NB4 (cell line): ENCODE measurements at regions not wholly inside any gene's neighbourhood (a gene's known extent, or its start where the extent isn't known, plus 50 kb on each side); places are given as distances from the start of the nearest gene placed in this dataset.
"Not testable (repeated sequence)": the region's sequence is repeated elsewhere in the genome, so short reads cannot be mapped to it uniquely, and the experiment has no call there.

Experiments used
- DNase-seq: peaks from one replicate; pipeline ENCODE4 v3.0.0; 2010; ENCODE audit warnings: low read depth
- H3K4me3 ChIP-seq: one replicate; pipeline ENCODE4 v1.5.1; 2011; ENCODE audit warnings: mild to moderate bottlenecking, low read depth, low read length, moderate library complexity
- MYC ChIP-seq: IDR thresholded peaks from 2 replicates; pipeline ENCODE4 v1.6.1; 2011; ENCODE audit warnings: low read depth, low read length
- POLR2A ChIP-seq: IDR thresholded peaks from 2 replicates; pipeline ENCODE4 v1.6.1; 2011; ENCODE audit warnings: mild to moderate bottlenecking; ENCODE audit not compliant: insufficient read length; ENCODE audit errors: extremely low read depth
- TF ChIP-seq, protein P1 (sequence below): IDR thresholded peaks from 2 replicates; pipeline ENCODE4 v1.6.1; 2011; ENCODE audit warnings: low read depth, low read length
- TF ChIP-seq, protein P2 (sequence below): IDR thresholded peaks from one replicate; pipeline ENCODE4 v1.5.1; 2012; ENCODE audit warnings: low read depth, low read length

DNA sequence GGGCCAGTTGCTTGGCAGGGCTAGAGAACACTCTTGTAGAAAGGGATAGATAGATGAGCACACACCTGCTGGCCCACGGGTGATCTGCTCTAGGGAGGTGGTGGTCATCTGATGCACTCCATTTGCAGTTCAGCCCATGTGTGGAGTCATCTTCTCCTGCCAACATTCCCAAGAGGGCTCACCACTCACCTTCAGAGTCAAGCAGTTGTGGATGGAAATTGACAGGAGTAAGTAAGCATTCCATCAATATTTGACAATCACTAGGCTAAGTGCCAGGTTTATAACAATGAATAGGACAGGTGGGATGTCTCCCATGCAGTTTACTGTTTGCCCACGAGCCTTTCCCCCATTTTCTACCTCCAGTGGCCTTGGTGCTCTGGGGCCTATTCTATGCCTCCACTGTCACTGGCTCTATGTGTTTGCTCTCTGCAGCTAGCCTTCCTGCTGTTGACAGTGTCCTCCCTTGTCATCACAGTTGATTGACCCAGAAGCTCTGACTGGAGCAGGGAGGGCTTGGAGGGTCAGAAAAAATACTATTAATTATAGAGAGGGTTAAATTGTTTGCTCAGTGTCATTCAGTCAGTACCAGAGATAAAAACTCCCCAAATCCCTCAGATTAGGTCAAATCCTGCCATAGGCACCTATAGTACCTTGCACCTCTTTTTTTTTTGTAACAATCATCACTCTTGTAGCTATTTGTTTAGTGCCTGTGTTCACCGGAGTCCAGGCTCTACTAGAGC lies 134.6 kb upstream of the PZP start:
- TF ChIP-seq MYC (no peak), POLR2A (no peak)
- TF ChIP-seq, protein P1, sequence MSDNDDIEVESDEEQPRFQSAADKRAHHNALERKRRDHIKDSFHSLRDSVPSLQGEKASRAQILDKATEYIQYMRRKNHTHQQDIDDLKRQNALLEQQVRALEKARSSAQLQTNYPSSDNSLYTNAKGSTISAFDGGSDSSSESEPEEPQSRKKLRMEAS: no peak
- TF ChIP-seq, protein P2, sequence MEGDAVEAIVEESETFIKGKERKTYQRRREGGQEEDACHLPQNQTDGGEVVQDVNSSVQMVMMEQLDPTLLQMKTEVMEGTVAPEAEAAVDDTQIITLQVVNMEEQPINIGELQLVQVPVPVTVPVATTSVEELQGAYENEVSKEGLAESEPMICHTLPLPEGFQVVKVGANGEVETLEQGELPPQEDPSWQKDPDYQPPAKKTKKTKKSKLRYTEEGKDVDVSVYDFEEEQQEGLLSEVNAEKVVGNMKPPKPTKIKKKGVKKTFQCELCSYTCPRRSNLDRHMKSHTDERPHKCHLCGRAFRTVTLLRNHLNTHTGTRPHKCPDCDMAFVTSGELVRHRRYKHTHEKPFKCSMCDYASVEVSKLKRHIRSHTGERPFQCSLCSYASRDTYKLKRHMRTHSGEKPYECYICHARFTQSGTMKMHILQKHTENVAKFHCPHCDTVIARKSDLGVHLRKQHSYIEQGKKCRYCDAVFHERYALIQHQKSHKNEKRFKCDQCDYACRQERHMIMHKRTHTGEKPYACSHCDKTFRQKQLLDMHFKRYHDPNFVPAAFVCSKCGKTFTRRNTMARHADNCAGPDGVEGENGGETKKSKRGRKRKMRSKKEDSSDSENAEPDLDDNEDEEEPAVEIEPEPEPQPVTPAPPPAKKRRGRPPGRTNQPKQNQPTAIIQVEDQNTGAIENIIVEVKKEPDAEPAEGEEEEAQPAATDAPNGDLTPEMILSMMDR: no peak
- no peak for DNase-seq
- no peak overlapping the region for H3K4me3 ChIP-seq

DNA sequence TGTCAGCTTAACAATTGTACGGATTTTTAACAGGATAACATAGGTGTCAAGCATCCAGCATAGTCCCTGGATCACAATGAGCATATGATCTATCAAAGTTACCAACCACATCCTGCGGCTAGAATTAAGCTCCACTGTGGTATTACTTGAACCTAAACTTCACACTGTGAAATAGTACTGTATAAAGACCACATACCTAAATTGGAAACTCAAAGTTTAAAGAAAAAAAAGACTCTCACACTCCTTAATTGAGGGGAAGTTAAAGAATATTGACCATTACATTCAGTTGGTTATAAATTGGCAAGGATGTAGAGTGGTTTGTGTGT lies 133.0 kb upstream of the PZP start:
- TF ChIP-seq, protein P2: no peak
- TF ChIP-seq, protein P1: no peak
- TF ChIP-seq MYC (no peak), POLR2A (no peak)

DNA sequence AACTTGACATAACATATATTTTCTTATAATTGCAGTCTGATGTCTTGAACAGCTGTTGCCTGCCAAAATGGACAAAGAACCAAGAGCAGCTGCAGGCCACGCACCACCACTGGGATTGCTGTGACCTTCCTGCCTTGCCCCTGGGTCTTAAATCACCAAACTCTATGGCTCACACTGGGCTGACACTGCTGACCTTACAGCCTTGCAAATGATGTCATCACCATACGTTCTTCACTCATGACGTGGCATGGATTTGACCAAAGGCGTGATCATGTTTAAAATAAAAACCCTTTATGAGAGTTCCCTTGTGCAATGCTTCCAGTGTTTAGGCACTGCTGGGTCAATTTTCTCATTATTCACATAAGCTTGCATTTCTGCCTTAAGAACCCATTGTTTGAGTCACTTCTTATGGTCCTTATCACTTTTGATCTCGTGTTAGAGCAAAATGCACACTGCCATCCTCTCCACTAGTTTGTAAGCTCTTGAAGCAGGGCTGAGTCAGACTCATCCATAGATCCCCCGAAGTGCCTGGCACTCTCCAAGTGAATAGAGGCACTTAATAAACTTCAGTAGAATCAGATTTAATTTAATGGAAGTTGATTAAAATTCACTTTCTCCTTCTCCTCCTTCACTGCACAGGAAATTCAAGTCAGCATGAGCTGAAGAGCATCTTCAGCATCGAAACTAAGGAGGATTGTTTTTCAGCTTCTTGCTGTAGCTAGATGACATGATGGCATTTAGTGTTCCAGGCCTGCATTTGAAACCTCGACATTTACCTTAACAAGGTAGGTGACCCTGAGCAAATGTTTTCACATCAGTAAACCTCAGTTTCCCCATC lies 132.4 kb upstream of the PZP start:
- no peak for DNase-seq
- TF ChIP-seq, protein P1: no peak
- TF ChIP-seq, protein P2: no peak
- TF ChIP-seq MYC (no peak), POLR2A (no peak)
- H3K4me3 ChIP-seq: no peak overlapping the region

More for the DNA sequence above, 133.0 kb upstream of the PZP start:
- DNase-seq: no peak
- H3K4me3 ChIP-seq: no peak overlapping the region

DNA sequence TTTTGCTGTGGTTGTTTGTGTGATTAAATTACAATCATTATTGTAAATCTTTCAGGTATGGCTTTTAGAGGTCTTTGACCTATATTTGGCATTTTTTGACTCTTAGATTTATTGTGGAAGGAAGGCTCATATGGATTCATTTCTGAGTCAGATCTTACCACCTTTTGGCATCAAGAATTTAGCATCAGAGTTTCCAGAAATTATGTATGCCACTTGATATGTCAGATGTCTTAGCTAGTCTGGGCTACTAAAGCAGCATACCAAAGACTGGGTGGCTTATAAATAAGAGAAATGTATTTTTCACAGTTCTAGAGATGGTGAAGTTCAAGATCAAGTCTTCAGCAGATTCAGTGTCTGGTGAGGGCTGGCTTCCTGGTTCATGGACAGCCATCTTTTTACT lies 129.5 kb upstream of the PZP start:
- DNase-seq: no peak
- TF ChIP-seq, protein P2: no peak
- no peak for TF ChIP-seq POLR2A
- TF ChIP-seq, protein P1: no peak
- no peak for TF ChIP-seq MYC
- no peak overlapping the region for H3K4me3 ChIP-seq

DNA sequence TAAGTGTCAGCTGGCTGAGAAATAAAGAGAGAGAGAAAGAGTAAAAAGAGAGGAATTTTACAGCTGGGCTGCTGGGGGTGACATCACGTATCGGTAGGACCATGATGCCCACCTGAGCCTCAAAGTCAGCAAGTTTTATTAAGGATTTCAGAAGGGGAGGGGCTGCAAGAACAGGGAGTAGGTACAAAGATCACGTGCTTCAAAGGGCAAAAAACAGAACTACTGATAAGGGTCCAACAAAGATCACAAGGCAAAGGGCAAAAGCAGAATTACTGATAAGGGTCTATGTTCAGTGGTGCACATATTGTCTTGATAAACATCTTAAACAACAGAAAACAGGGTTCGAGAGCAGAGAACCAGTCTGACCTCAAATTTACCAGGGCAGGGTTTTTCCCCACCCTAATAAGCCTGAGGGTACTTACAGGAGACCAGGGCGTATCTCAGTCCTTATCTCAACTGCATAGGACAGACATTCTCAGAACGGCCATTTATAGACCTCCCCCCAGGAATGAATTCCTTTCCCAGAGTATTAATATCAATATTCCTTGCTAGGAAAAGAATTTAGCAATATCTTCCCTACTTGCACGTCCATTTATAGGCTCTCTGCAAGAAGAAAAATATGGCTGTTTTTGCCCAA lies 128.3 kb upstream of the PZP start:
- not testable (repeated sequence) for DNase-seq, H3K4me3 ChIP-seq

DNA sequence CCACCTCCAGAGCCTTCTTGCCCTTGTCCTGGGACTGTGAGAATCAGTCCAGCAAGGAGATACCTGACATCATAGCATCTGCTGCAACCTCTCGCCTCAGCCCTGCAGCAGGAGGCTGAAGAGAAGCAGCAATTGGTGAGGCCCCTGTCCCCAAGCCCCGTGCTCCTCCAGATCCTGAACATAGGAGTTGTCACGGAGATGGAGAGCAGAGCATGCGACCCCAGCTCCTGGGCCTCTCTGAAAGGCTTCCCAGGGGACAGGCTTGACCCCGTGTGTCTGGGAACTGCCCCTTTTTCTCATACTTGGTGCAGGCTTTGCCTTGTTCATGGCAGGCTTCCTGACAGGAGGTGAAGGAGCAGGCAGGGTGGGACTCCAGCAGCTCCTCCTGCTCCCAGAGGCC lies 127.7 kb upstream of the PZP start:
- TF ChIP-seq, protein P1: no peak
- no peak for TF ChIP-seq MYC
- TF ChIP-seq POLR2A: no peak
- TF ChIP-seq, protein P2: no peak
- no peak overlapping the region for H3K4me3 ChIP-seq
- DNase-seq: no peak
